22Rv1 (cell line): ENCODE measurements at regions not wholly inside any gene's neighbourhood (a gene's known extent, or its start where the extent isn't known, plus 50 kb on each side); places are given as distances from the start of the nearest gene placed in this dataset.

Experiments
- ZFX ChIP-seq: fragments of 450-650 bp; IDR thresholded peaks from 2 replicates; pipeline ENCODE4 v1.6.1; 2017; ENCODE audit warnings: antibody characterized with exemption, borderline replicate concordance
- TF ChIP-seq, protein P1 (sequence below): fragments of 450-650 bp; IDR thresholded peaks from 2 replicates; pipeline ENCODE4 v1.5.1; 2017; ENCODE audit warnings: mild to moderate bottlenecking

DNA sequence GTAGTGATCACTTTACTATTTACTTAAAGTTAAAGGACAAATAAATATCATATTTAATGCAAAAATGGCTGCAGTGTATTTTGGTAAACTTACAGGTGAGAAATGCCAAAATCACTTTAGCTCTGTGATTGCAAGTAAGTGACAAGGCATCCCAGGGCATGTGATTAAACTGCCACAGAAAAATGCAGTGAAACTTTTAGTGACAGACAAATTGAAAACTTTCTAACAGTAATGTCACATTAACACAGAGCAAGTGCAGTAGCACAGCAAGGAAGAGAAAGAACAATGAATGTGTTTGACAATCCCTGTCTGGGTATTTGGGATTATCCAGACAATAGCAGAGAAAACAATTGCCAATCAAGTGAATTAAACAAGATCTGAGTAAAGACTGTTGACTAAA, 606.8 kb downstream of the SLCO4C1 start:
- TF ChIP-seq, protein P1, sequence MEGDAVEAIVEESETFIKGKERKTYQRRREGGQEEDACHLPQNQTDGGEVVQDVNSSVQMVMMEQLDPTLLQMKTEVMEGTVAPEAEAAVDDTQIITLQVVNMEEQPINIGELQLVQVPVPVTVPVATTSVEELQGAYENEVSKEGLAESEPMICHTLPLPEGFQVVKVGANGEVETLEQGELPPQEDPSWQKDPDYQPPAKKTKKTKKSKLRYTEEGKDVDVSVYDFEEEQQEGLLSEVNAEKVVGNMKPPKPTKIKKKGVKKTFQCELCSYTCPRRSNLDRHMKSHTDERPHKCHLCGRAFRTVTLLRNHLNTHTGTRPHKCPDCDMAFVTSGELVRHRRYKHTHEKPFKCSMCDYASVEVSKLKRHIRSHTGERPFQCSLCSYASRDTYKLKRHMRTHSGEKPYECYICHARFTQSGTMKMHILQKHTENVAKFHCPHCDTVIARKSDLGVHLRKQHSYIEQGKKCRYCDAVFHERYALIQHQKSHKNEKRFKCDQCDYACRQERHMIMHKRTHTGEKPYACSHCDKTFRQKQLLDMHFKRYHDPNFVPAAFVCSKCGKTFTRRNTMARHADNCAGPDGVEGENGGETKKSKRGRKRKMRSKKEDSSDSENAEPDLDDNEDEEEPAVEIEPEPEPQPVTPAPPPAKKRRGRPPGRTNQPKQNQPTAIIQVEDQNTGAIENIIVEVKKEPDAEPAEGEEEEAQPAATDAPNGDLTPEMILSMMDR: no peak
- no peak for TF ChIP-seq ZFX
